ENCODE measurements at regions not wholly inside any gene's neighbourhood (a gene's known extent, or its start where the extent isn't known, plus 50 kb on each side); places are given as distances from the start of the nearest gene placed in this dataset.

DNA sequence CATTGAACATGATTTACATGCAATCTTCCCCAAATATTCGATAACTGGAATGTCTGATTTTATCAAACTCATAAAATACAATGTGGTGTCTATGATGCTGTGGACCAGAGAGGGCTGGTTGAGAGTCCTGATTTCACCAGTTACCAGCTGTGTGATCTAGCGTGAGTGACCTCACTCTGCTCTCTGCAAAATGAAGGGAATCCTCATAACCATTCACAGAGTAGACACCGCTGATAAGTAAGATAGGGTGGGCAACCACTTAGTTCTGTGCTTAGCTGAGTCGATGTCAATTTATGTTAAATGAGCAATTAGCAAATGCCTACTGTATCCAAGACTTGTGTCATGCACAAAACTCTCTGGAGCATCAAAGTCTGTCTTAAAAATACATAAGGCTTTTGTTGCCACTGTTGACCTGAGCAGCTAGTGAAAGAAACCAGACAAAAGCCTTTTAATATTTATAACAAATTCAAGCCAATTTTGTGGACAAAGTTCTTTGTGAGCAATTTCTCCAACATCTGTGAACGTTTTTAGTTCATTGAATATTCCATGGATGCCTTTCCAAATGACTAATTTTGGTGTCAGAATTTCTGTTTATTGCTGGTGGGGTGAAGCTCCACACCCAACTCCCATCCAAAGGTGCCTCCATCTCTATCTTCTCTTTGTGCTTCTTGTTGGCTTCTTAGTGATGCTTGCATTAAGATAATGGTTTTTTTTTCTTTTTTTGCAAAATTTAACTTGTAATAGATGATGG is 314.2 kb downstream of the ADRA2A start:
- TF ChIP-seq POLR2A (IDR thresholded peaks at IDR 0.05; ENCODE audit: low read depth, low read length) (no peak), SMC3 (IDR thresholded peaks at IDR 0.05; ENCODE audit: low read depth, low read length) (no peak), MAZ (IDR thresholded peaks at IDR 0.05; ENCODE audit: borderline replicate concordance, low read depth, low read length) (no peak)
- TF ChIP-seq, protein P1, sequence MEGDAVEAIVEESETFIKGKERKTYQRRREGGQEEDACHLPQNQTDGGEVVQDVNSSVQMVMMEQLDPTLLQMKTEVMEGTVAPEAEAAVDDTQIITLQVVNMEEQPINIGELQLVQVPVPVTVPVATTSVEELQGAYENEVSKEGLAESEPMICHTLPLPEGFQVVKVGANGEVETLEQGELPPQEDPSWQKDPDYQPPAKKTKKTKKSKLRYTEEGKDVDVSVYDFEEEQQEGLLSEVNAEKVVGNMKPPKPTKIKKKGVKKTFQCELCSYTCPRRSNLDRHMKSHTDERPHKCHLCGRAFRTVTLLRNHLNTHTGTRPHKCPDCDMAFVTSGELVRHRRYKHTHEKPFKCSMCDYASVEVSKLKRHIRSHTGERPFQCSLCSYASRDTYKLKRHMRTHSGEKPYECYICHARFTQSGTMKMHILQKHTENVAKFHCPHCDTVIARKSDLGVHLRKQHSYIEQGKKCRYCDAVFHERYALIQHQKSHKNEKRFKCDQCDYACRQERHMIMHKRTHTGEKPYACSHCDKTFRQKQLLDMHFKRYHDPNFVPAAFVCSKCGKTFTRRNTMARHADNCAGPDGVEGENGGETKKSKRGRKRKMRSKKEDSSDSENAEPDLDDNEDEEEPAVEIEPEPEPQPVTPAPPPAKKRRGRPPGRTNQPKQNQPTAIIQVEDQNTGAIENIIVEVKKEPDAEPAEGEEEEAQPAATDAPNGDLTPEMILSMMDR (conservative IDR thresholded peaks at IDR 0.05; ENCODE audit: low read depth, low read length), result no peak
